Neural progenitor cell (in vitro differentiated cells): ENCODE measurements at regions not wholly inside any gene's neighbourhood (a gene's known extent, or its start where the extent isn't known, plus 50 kb on each side); places are given as distances from the start of the nearest gene placed in this dataset.

Source experiments
- CTCF ChIP-seq: fragments of 200-600 bp; sonication (generic); IDR thresholded peaks from 2 replicates; pipeline ENCODE4 v1.5.1; 2017; ENCODE audit warnings: antibody characterized with exemption, mild to moderate bottlenecking
- EZH2phosphoT487 ChIP-seq: fragments of 200-600 bp; sonication (generic); IDR thresholded peaks from 2 replicates; pipeline ENCODE4 v1.6.1; 2017; ENCODE audit warnings: antibody characterized with exemption

- no peak for TF ChIP-seq CTCF
- no peak for TF ChIP-seq EZH2phosphoT487
Observed at GRCh38 chr16:48950184-48950583, 331.5 kb downstream of the CBLN1 start.
